Ovary (tissue), 3 donors: ENCODE measurements at regions not wholly inside any gene's neighbourhood (a gene's known extent, or its start where the extent isn't known, plus 50 kb on each side); places are given as distances from the start of the nearest gene placed in this dataset.
"Not testable (repeated sequence)": the region's sequence is repeated elsewhere in the genome, so short reads cannot be mapped to it uniquely, and the experiment has no call there.

ENCODE experiments used
- EP300 ChIP-seq: sonication (generic); formaldehyde crosslinking; IDR thresholded peaks from one replicate; pipeline ENCODE4 v1.6.1; 2017; ENCODE audit warnings: antibody characterized with exemption
- POLR2A ChIP-seq: fragments of 450-650 bp; IDR thresholded peaks from one replicate; pipeline ENCODE4 v1.6.1; 2017; ENCODE audit warnings: antibody characterized with exemption, mild to moderate bottlenecking, moderate library complexity
- TF ChIP-seq, protein P1 (sequence below), 3 donors: fragments of 450-650 bp in 2 of 3; fragments of 200-600 bp in 1 of 3; IDR thresholded peaks; one replicate each; pipeline versions ENCODE4 v1.5.1 to v1.8.0; 2016 to 2022; ENCODE audit warnings: antibody characterized with exemption in 3 of 3, mild to moderate bottlenecking in 1 of 3
- donor health status: DM: no; HTN: no; CAD: no.

DNA sequence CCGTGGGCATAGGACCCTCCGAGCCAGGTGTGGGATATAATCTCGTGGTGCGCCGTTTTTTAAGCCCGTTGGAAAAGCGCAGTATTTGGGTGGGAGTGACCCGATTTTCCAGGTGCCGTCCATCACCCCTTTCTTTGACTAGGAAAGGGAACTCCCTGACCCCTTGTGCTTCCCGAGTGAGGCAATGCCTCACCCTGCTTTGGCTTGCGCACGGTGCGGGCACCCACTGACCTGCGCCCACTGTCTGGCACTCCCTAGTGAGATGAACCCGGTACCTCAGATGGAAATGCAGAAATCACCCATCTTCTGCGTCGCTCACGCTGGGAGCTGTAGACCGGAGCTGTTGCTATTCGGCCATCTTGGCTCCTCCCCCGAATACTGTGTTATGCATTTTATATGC, 575.0 kb downstream of the PDHA2 start:
- TF ChIP-seq, protein P1, sequence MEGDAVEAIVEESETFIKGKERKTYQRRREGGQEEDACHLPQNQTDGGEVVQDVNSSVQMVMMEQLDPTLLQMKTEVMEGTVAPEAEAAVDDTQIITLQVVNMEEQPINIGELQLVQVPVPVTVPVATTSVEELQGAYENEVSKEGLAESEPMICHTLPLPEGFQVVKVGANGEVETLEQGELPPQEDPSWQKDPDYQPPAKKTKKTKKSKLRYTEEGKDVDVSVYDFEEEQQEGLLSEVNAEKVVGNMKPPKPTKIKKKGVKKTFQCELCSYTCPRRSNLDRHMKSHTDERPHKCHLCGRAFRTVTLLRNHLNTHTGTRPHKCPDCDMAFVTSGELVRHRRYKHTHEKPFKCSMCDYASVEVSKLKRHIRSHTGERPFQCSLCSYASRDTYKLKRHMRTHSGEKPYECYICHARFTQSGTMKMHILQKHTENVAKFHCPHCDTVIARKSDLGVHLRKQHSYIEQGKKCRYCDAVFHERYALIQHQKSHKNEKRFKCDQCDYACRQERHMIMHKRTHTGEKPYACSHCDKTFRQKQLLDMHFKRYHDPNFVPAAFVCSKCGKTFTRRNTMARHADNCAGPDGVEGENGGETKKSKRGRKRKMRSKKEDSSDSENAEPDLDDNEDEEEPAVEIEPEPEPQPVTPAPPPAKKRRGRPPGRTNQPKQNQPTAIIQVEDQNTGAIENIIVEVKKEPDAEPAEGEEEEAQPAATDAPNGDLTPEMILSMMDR (IDR thresholded peaks at IDR 0.05) = not testable (repeated sequence)
- not testable (repeated sequence) for TF ChIP-seq POLR2A, EP300
